ENCODE measurements at regions not wholly inside any gene's neighbourhood (a gene's known extent, or its start where the extent isn't known, plus 50 kb on each side); places are given as distances from the start of the nearest gene placed in this dataset.
"Not testable (repeated sequence)": the region's sequence is repeated elsewhere in the genome, so short reads cannot be mapped to it uniquely, and the experiment has no call there.

GRCh38 chr6:74598462-74599393 is 607.1 kb downstream of the COL12A1 start:
- no peak for TF ChIP-seq POLR2A (IDR thresholded peaks at IDR 0.05)
- TF ChIP-seq CTCF (IDR thresholded peaks at IDR 0.05 in 8 of 11, conservative IDR thresholded peaks at IDR 0.05 in 3 of 11), result no peak
- no peak for TF ChIP-seq POLR2AphosphoS5 (IDR thresholded peaks at IDR 0.05)
- Histone ChIP-seq H3K36me3 (no peaks in the 10 kb centered on the region), H3K4me3 (no peak overlapping the region), H3K27me3 (replicated peaks in 1 of 7) (no peaks in the 10 kb centered on the region), H3K9me3 (no peaks in the 10 kb centered on the region), H3K4me1 (no peaks in the 10 kb centered on the region), H3K27ac (no peak overlapping the region)
- 68 to 88% (median 77%) methylated on average over 3 of the region's 3 CpGs for WGBS, 5 donors
- no peak for DNase-seq
- intact Hi-C loops (cut with DNase I; ENCODE audit: low total_unique reads), result no loop called here

GRCh38 chr6:74597840-74598239 is 608.0 kb downstream of the COL12A1 start:
- no peaks in the 10 kb centered on the region for H3K27me3 ChIP-seq (replicated peaks in 1 of 7)
- no peaks in the 10 kb centered on the region for H3K4me1 ChIP-seq
- no peak overlapping the region for H3K4me3 ChIP-seq
- WGBS, 5 donors, result 71 to 96% (median 76%) methylated on average over 1 of the region's 1 CpG
- intact Hi-C loops (cut with DNase I; ENCODE audit: low total_unique reads), result no loop called here
- DNase-seq, result no peak
- TF ChIP-seq CTCF (IDR thresholded peaks at IDR 0.05 in 8 of 11, conservative IDR thresholded peaks at IDR 0.05 in 3 of 11), result no peak
- TF ChIP-seq POLR2AphosphoS5 (IDR thresholded peaks at IDR 0.05), result no peak
- no peak for TF ChIP-seq POLR2A (IDR thresholded peaks at IDR 0.05)
- peaks cover 0 to 4% (median 0%) of the 10 kb centered on the region in 8 donors for H3K9me3 ChIP-seq
- H3K36me3 ChIP-seq, result no peaks in the 10 kb centered on the region
- H3K27ac ChIP-seq, result no peak overlapping the region

GRCh38 chr6:74597266-74597665 is 608.6 kb downstream of the COL12A1 start:
- Histone ChIP-seq H3K4me3 (no peak overlapping the region), H3K27me3 (replicated peaks in 1 of 7) (no peaks in the 10 kb centered on the region), H3K27ac (no peak overlapping the region), H3K36me3 (no peaks in the 10 kb centered on the region), H3K4me1 (no peaks in the 10 kb centered on the region), H3K9me3 (peaks cover 0 to 6% (median 0%) of the 10 kb centered on the region in 8 donors)
- 46 to 58% (median 54%) methylated on average over 2 of the region's 2 CpGs for WGBS, 5 donors
- intact Hi-C loops (cut with DNase I; ENCODE audit: low total_unique reads), result no loop called here
- no peak for DNase-seq
- no peak for TF ChIP-seq CTCF (IDR thresholded peaks at IDR 0.05 in 8 of 11, conservative IDR thresholded peaks at IDR 0.05 in 3 of 11)
- no peak for TF ChIP-seq POLR2A (IDR thresholded peaks at IDR 0.05)
- TF ChIP-seq POLR2AphosphoS5 (IDR thresholded peaks at IDR 0.05), result no peak

GRCh38 chr6:74596588-74596987 is 609.3 kb downstream of the COL12A1 start:
- no peaks in the 10 kb centered on the region for H3K27me3 ChIP-seq (replicated peaks in 1 of 7)
- TF ChIP-seq POLR2AphosphoS5 (IDR thresholded peaks at IDR 0.05), result no peak
- no peak for TF ChIP-seq CTCF (IDR thresholded peaks at IDR 0.05 in 8 of 11, conservative IDR thresholded peaks at IDR 0.05 in 3 of 11)
- TF ChIP-seq POLR2A (IDR thresholded peaks at IDR 0.05), result no peak
- intact Hi-C loops (cut with DNase I; ENCODE audit: low total_unique reads), result no loop called here
- H3K4me1 ChIP-seq, result no peaks in the 10 kb centered on the region
- no peaks in the 10 kb centered on the region for H3K36me3 ChIP-seq
- no peak overlapping the region for H3K4me3 ChIP-seq
- peaks cover 0 to 9% (median 0%) of the 10 kb centered on the region in 8 donors for H3K9me3 ChIP-seq
- H3K27ac ChIP-seq, result no peak overlapping the region
- DNase-seq, result no peak

- DNase-seq; intact Hi-C loops (cut with DNase I; ENCODE audit: low total_unique reads); H3K27me3 ChIP-seq (replicated peaks in 1 of 7); H3K4me3 ChIP-seq; H3K27ac ChIP-seq; H3K4me1 ChIP-seq; H3K36me3 ChIP-seq: not testable (repeated sequence)
- peaks cover 0 to 12% (median 0%) of the 10 kb centered on the region in 8 donors for H3K9me3 ChIP-seq
- WGBS, 5 donors, result 64 to 93% (median 85%) methylated on average over 1 to 4 of the region's 4 CpGs
Observed at GRCh38 chr6:74594350-74594749, 611.5 kb downstream of the COL12A1 start.
